ENCODE measurements at regions not wholly inside any gene's neighbourhood (a gene's known extent, or its start where the extent isn't known, plus 50 kb on each side); places are given as distances from the start of the nearest gene placed in this dataset.

DNA sequence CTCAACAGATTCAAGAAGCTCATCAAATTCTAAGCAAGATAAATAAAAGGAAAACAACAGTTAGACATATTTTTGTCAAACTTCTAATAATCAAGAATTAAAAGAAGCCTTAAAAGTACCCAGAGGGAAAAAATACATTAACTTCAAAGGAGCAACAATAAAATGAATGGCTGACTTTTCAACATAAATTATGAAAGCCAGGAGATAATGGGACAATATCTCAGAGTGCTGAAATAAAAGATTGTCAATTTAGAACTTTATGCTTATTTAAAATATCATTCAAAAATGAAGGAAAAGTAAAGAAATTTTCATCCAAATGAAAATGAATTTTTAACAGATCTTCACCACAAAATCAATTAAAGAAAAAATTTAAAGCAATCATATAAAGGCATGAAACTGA is 108.5 kb upstream of the IL6 start:
- no peak for TF ChIP-seq NRF1 (IDR thresholded peaks at IDR 0.05; ENCODE audit: low read depth, low read length)
- TF ChIP-seq CEBPB (IDR thresholded peaks at IDR 0.05; ENCODE audit: low read depth, low read length): no peak
- TF ChIP-seq, protein P1, sequence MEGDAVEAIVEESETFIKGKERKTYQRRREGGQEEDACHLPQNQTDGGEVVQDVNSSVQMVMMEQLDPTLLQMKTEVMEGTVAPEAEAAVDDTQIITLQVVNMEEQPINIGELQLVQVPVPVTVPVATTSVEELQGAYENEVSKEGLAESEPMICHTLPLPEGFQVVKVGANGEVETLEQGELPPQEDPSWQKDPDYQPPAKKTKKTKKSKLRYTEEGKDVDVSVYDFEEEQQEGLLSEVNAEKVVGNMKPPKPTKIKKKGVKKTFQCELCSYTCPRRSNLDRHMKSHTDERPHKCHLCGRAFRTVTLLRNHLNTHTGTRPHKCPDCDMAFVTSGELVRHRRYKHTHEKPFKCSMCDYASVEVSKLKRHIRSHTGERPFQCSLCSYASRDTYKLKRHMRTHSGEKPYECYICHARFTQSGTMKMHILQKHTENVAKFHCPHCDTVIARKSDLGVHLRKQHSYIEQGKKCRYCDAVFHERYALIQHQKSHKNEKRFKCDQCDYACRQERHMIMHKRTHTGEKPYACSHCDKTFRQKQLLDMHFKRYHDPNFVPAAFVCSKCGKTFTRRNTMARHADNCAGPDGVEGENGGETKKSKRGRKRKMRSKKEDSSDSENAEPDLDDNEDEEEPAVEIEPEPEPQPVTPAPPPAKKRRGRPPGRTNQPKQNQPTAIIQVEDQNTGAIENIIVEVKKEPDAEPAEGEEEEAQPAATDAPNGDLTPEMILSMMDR (IDR thresholded peaks at IDR 0.05; ENCODE audit: control extremely low read depth in 1 of 3, insufficient read depth in 1 of 3, low read depth in 1 of 3, low read length in 3 of 3): no peak
- TF ChIP-seq EZH2 (IDR thresholded peaks at IDR 0.05; ENCODE audit: low read depth, low read length, severe bottlenecking): no peak
- no peak for TF ChIP-seq SIN3A (conservative IDR thresholded peaks at IDR 0.05 in 1 of 2, IDR thresholded peaks at IDR 0.05 in 1 of 2; ENCODE audit: low read depth in 1 of 2, low read length in 2 of 2)
- no peak for TF ChIP-seq POLR2A (IDR thresholded peaks at IDR 0.05; ENCODE audit: control extremely low read depth in 1 of 2, low read depth in 2 of 2, low read length in 2 of 2)
